T-helper 1 cell treated with Interleukin-12 subunit alpha and Interleukin-12 subunit beta and Interleukin-4 antibody, amounts not matched to agents 30 μg/mL and 1 μg/mL, for 36 hours (primary cell): ENCODE measurements at regions not wholly inside any gene's neighbourhood (a gene's known extent, or its start where the extent isn't known, plus 50 kb on each side); places are given as distances from the start of the nearest gene placed in this dataset.
"Not testable (repeated sequence)": the region's sequence is repeated elsewhere in the genome, so short reads cannot be mapped to it uniquely, and the experiment has no call there.

Source experiments
- H3K27ac Mint-ChIP-seq: one replicate; pipeline ENCODE4 v1.8.0; 2021; ENCODE audit warnings: mild to moderate bottlenecking, mixed read lengths
- H3K27me3 Mint-ChIP-seq: one replicate; pipeline ENCODE4 v1.8.0; 2021; ENCODE audit warnings: low read depth, mixed read lengths
- H3K36me3 Mint-ChIP-seq: one replicate; pipeline ENCODE4 v1.8.0; 2021; ENCODE audit warnings: low read depth, mixed read lengths
- H3K4me1 Mint-ChIP-seq: one replicate; pipeline ENCODE4 v1.8.0; 2021; ENCODE audit warnings: low read depth, mixed read lengths
- H3K4me3 Mint-ChIP-seq: one replicate; pipeline ENCODE4 v1.8.0; 2021; ENCODE audit warnings: mild to moderate bottlenecking, moderate library complexity, mixed read lengths
- H3K9me3 Mint-ChIP-seq: one replicate; pipeline ENCODE4 v1.8.0; 2021; ENCODE audit warnings: mixed read lengths

- H3K4me3 Mint-ChIP-seq, H3K9me3 Mint-ChIP-seq, H3K4me1 Mint-ChIP-seq, H3K36me3 Mint-ChIP-seq, H3K27ac Mint-ChIP-seq: not testable (repeated sequence)
- H3K27me3 Mint-ChIP-seq = peaks cover 19% of the 10 kb centered on the region
These were observed 50.2 kb upstream of the ZNF195 start for GRCh38 chr11:3429191-3429590.
